Ishikawa (cell line): ENCODE measurements at regions not wholly inside any gene's neighbourhood (a gene's known extent, or its start where the extent isn't known, plus 50 kb on each side); places are given as distances from the start of the nearest gene placed in this dataset.
A peak's percentile ranks its signal among the peaks of the same experiment; 100 is the strongest.

Experiments used
- CEBPB ChIP-seq: IDR thresholded peaks from 2 replicates; pipeline ENCODE4 v1.6.1; 2012
- CREB1 ChIP-seq: IDR thresholded peaks from 2 replicates; pipeline ENCODE4 v1.6.1; 2012; ENCODE audit warnings: low read depth
- EGR1 ChIP-seq: IDR thresholded peaks from 2 replicates; pipeline ENCODE4 v1.6.1; 2012
- EP300 ChIP-seq: IDR thresholded peaks from 2 replicates; pipeline ENCODE4 v1.6.1; 2012; ENCODE audit warnings: borderline replicate concordance
- FOXM1 ChIP-seq: IDR thresholded peaks from 2 replicates; pipeline ENCODE4 v1.6.1; 2012; ENCODE audit warnings: low read depth, borderline replicate concordance
- NFIC ChIP-seq: IDR thresholded peaks from 2 replicates; pipeline ENCODE4 v1.6.1; 2012
- RAD21 ChIP-seq: IDR thresholded peaks from 2 replicates; pipeline ENCODE4 v1.6.1; 2012; ENCODE audit warnings: low read depth
- TAF1 ChIP-seq: IDR thresholded peaks from 2 replicates; pipeline ENCODE4 v1.6.1; 2012; ENCODE audit warnings: low read depth, mild to moderate bottlenecking
- TCF12 ChIP-seq: IDR thresholded peaks from 2 replicates; pipeline ENCODE4 v1.6.1; 2012; ENCODE audit warnings: low read depth
- TEAD4 ChIP-seq: IDR thresholded peaks from 2 replicates; pipeline ENCODE4 v1.6.1; 2012
- USF1 ChIP-seq: IDR thresholded peaks from 2 replicates; pipeline ENCODE4 v1.6.1; 2012
- YY1 ChIP-seq: IDR thresholded peaks from 2 replicates; pipeline ENCODE4 v1.6.1; 2012; ENCODE audit warnings: low read depth
- ZBTB7A ChIP-seq: IDR thresholded peaks from 2 replicates; pipeline ENCODE4 v1.6.1; 2012; ENCODE audit warnings: low read depth
- TF ChIP-seq, protein P1 (sequence below): IDR thresholded peaks from 2 replicates; pipeline ENCODE4 v1.6.1; 2012
- TF ChIP-seq, protein P2 (sequence below): IDR thresholded peaks from 2 replicates; pipeline ENCODE4 v1.6.1; 2012; ENCODE audit warnings: low read depth, mild to moderate bottlenecking

GRCh38 chr13:33490461-33491327, 205.1 kb upstream of the STARD13 start:
- TF ChIP-seq RAD21 (no peak), CEBPB (no peak), TAF1 (no peak), FOXM1 (no peak), NFIC (no peak), CREB1 (no peak), EP300 (no peak), ZBTB7A (no peak)
- TF ChIP-seq, protein P1, sequence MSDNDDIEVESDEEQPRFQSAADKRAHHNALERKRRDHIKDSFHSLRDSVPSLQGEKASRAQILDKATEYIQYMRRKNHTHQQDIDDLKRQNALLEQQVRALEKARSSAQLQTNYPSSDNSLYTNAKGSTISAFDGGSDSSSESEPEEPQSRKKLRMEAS, result no peak
- TF ChIP-seq, protein P2, sequence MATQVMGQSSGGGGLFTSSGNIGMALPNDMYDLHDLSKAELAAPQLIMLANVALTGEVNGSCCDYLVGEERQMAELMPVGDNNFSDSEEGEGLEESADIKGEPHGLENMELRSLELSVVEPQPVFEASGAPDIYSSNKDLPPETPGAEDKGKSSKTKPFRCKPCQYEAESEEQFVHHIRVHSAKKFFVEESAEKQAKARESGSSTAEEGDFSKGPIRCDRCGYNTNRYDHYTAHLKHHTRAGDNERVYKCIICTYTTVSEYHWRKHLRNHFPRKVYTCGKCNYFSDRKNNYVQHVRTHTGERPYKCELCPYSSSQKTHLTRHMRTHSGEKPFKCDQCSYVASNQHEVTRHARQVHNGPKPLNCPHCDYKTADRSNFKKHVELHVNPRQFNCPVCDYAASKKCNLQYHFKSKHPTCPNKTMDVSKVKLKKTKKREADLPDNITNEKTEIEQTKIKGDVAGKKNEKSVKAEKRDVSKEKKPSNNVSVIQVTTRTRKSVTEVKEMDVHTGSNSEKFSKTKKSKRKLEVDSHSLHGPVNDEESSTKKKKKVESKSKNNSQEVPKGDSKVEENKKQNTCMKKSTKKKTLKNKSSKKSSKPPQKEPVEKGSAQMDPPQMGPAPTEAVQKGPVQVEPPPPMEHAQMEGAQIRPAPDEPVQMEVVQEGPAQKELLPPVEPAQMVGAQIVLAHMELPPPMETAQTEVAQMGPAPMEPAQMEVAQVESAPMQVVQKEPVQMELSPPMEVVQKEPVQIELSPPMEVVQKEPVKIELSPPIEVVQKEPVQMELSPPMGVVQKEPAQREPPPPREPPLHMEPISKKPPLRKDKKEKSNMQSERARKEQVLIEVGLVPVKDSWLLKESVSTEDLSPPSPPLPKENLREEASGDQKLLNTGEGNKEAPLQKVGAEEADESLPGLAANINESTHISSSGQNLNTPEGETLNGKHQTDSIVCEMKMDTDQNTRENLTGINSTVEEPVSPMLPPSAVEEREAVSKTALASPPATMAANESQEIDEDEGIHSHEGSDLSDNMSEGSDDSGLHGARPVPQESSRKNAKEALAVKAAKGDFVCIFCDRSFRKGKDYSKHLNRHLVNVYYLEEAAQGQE, result no peak

- no peak for TF ChIP-seq CEBPB
- no peak for TF ChIP-seq YY1
- no peak for TF ChIP-seq USF1
- no peak for TF ChIP-seq CREB1
- no peak for TF ChIP-seq TCF12
- no peak for TF ChIP-seq TAF1
- no peak for TF ChIP-seq EP300
- TF ChIP-seq NFIC, result no peak
- TF ChIP-seq, protein P2, result no peak
- no peak for TF ChIP-seq RAD21
- no peak for TF ChIP-seq EGR1
- TF ChIP-seq FOXM1, result no peak
- TF ChIP-seq TEAD4, result no peak
- no peak for TF ChIP-seq ZBTB7A
- TF ChIP-seq, protein P1, result no peak
These were observed 208.3 kb upstream of the STARD13 start for GRCh38 chr13:33493672-33494365.

GRCh38 chr13:33494596-33495204, 209.1 kb upstream of the STARD13 start:
- TF ChIP-seq YY1, result no peak
- TF ChIP-seq RAD21, result no peak
- TF ChIP-seq TAF1, result no peak
- TF ChIP-seq USF1, result no peak
- peak; percentile 75 for TF ChIP-seq TEAD4
- peak; percentile 54; the same call in 1 of the 2 replicates for TF ChIP-seq NFIC
- no peak for TF ChIP-seq ZBTB7A
- no peak for TF ChIP-seq CREB1
- TF ChIP-seq FOXM1, result peak; percentile 47; the same call in 1 of the 2 replicates
- TF ChIP-seq EGR1, result no peak
- TF ChIP-seq, protein P1, result peak; percentile 22; the same call in 1 of the 2 replicates
- TF ChIP-seq, protein P2, result no peak
- peak; percentile 69; the same call in 1 of the 2 replicates for TF ChIP-seq EP300
- 0 out of 2 replicates have a peak, but pooled peaks have one; percentile 42 for TF ChIP-seq TCF12
- TF ChIP-seq CEBPB, result no peak
